ENCODE measurements at regions not wholly inside any gene's neighbourhood (a gene's known extent, or its start where the extent isn't known, plus 50 kb on each side); places are given as distances from the start of the nearest gene placed in this dataset.

DNA sequence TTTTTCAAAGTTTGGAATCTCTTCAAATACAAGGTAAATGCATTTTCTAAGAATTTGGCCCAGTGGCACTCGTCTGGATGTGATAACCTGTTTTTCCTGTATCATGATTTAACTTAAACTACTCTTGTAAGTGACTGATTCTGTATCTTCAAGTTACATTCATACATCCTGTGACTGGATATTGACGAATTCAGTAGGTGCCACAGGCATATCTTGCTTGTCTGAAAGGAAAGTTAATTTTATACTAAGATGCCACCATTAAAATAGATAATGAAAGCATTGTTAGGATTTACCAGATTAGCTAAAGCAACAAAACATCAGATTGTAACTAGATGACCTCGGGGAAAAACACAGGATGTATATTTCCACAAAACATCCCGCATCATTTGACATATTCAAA is 175.3 kb upstream of the ZNF608 start:
- peaks cover 5% of the 10 kb centered on the region for H3K79me2 ChIP-seq (ENCODE audit: low read depth)
- no peak overlapping the region for H3K4me3 Mint-ChIP-seq
- H3K4me1 Mint-ChIP-seq = no peaks in the 10 kb centered on the region
- peaks cover 62% of the 10 kb centered on the region for H3F3A ChIP-seq (ENCODE audit: low read depth)
- H3K36me3 Mint-ChIP-seq = peaks cover 6% of the 10 kb centered on the region
- no peak for DNase-seq (ENCODE audit: low spot score)
- no peak overlapping the region for H3K27ac Mint-ChIP-seq
- H3K4me3 ChIP-seq = no peak overlapping the region
- peak overlapping the region; percentile 97 for H3K27ac ChIP-seq
- H3K27me3 ChIP-seq = no peaks in the 10 kb centered on the region
- H3K4me1 ChIP-seq = peaks cover 61% of the 10 kb centered on the region
- H4K20me1 ChIP-seq (ENCODE audit: low read depth) = no peaks in the 10 kb centered on the region
- no peak overlapping the region for H2AFZ ChIP-seq (replicated peaks)
- H3K9me3 ChIP-seq (ENCODE audit: low read depth) = no peaks in the 10 kb centered on the region
- peak overlapping the region; percentile 70 for H3K4me2 ChIP-seq
- H3K9ac ChIP-seq = no peak overlapping the region
- no peaks in the 10 kb centered on the region for H3K27me3 Mint-ChIP-seq (ENCODE audit: insufficient read depth, low read depth)
- H3K9me3 Mint-ChIP-seq = peaks cover 10% of the 10 kb centered on the region
- no peaks in the 10 kb centered on the region for H3K36me3 ChIP-seq
- no peak for TF ChIP-seq EZH2phosphoT487 (IDR thresholded peaks at IDR 0.05)
- TF ChIP-seq, protein P1, sequence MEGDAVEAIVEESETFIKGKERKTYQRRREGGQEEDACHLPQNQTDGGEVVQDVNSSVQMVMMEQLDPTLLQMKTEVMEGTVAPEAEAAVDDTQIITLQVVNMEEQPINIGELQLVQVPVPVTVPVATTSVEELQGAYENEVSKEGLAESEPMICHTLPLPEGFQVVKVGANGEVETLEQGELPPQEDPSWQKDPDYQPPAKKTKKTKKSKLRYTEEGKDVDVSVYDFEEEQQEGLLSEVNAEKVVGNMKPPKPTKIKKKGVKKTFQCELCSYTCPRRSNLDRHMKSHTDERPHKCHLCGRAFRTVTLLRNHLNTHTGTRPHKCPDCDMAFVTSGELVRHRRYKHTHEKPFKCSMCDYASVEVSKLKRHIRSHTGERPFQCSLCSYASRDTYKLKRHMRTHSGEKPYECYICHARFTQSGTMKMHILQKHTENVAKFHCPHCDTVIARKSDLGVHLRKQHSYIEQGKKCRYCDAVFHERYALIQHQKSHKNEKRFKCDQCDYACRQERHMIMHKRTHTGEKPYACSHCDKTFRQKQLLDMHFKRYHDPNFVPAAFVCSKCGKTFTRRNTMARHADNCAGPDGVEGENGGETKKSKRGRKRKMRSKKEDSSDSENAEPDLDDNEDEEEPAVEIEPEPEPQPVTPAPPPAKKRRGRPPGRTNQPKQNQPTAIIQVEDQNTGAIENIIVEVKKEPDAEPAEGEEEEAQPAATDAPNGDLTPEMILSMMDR (IDR thresholded peaks at IDR 0.05) = no peak
- no peak for TF ChIP-seq EZH2 (IDR thresholded peaks at IDR 0.05)

DNA sequence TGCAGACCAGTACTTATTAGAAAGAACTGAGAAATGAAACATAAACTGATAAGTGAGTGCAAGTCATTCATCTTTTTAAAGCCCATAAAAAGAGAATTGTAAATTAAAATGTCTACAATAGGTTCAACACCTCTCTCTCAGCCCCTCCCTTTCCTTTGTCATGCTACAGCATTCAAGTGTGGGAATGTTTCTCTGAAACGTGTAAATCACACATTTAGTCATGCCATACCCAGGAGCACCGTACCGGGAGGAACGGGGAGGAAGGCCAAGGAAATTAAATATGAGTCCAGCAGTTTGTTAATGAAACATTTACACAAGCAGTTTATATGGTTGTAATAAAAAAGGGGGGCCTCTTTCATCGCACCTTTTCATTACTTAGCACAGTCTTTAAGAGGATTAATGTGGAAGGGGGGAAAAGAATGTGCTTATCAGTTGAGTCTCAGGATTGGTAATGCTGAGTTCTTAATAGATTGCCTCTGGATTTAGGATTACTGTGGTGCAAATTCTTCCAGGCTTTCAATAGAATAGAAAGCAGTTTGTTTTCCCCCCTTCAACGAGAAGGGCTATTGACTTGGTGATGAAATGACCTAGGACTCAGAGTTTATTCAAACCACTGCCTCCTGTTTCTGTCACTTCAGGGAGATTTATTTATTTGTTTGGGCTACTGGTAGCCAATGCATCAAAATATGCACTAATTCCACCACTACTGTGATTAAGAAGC is 176.0 kb upstream of the ZNF608 start:
- H3K36me3 Mint-ChIP-seq = peaks cover 7% of the 10 kb centered on the region
- no peak overlapping the region for H3K4me3 Mint-ChIP-seq
- peak overlapping the region; percentile 70 for H3K4me2 ChIP-seq
- peak overlapping the region; percentile 97 for H3K27ac ChIP-seq
- peak; percentile 79 for DNase-seq (ENCODE audit: low spot score)
- H3K4me1 ChIP-seq = peaks cover 61% of the 10 kb centered on the region
- no peaks in the 10 kb centered on the region for H3K27me3 Mint-ChIP-seq (ENCODE audit: insufficient read depth, low read depth)
- H4K20me1 ChIP-seq (ENCODE audit: low read depth) = no peaks in the 10 kb centered on the region
- H3K9me3 Mint-ChIP-seq = peaks cover 7% of the 10 kb centered on the region
- H3K4me1 Mint-ChIP-seq = no peaks in the 10 kb centered on the region
- no peaks in the 10 kb centered on the region for H3K27me3 ChIP-seq
- H3K27ac Mint-ChIP-seq = no peak overlapping the region
- H2AFZ ChIP-seq (replicated peaks) = no peak overlapping the region
- H3K9ac ChIP-seq = no peak overlapping the region
- no peaks in the 10 kb centered on the region for H3K36me3 ChIP-seq
- no peaks in the 10 kb centered on the region for H3K9me3 ChIP-seq (ENCODE audit: low read depth)
- TF ChIP-seq EZH2phosphoT487 (IDR thresholded peaks at IDR 0.05) (no peak), EZH2 (IDR thresholded peaks at IDR 0.05) (no peak)
- TF ChIP-seq, protein P1 (IDR thresholded peaks at IDR 0.05) = no peak
- peak overlapping the region; percentile 13 for H3K4me3 ChIP-seq
- H3K79me2 ChIP-seq (ENCODE audit: low read depth) = peaks cover 5% of the 10 kb centered on the region
- H3F3A ChIP-seq (ENCODE audit: low read depth) = peaks cover 62% of the 10 kb centered on the region

DNA sequence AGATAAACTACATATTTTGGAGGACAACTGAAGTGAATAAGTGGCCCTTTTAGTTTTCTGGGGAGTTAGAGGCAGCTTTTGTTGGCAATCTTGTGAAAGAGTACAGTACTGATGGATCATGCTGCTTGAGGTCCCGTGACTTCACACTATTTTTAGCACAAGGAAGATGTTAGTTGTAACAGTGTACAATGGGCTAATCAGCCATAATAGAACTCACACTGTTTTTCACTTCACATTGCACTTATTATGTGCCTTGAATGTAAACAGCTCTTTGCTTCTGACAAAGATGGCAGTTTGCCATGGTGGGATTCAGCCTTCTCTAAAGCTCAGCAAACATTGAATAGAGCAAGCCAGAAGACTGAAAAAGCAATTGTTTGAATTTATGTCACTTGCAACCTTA is 176.7 kb upstream of the ZNF608 start:
- H3K9ac ChIP-seq = no peak overlapping the region
- H3K27ac Mint-ChIP-seq = no peak overlapping the region
- peak overlapping the region; percentile 13 for H3K4me3 ChIP-seq
- H4K20me1 ChIP-seq (ENCODE audit: low read depth) = no peaks in the 10 kb centered on the region
- no peaks in the 10 kb centered on the region for H3K9me3 ChIP-seq (ENCODE audit: low read depth)
- peaks cover 12% of the 10 kb centered on the region for H3K9me3 Mint-ChIP-seq
- H3K4me1 ChIP-seq = peaks cover 61% of the 10 kb centered on the region
- peak overlapping the region; percentile 97 for H3K27ac ChIP-seq
- peaks cover 9% of the 10 kb centered on the region for H3K36me3 Mint-ChIP-seq
- H3K4me3 Mint-ChIP-seq = no peak overlapping the region
- H3K79me2 ChIP-seq (ENCODE audit: low read depth) = peaks cover 5% of the 10 kb centered on the region
- H3K27me3 ChIP-seq = no peaks in the 10 kb centered on the region
- peak; percentile 18 for DNase-seq (ENCODE audit: low spot score)
- TF ChIP-seq EZH2 (IDR thresholded peaks at IDR 0.05) = no peak
- no peak for TF ChIP-seq EZH2phosphoT487 (IDR thresholded peaks at IDR 0.05)
- TF ChIP-seq, protein P1 (IDR thresholded peaks at IDR 0.05) = no peak
- H3K4me2 ChIP-seq = peak overlapping the region; percentile 70
- peaks cover 62% of the 10 kb centered on the region for H3F3A ChIP-seq (ENCODE audit: low read depth)
- no peaks in the 10 kb centered on the region for H3K4me1 Mint-ChIP-seq
- no peaks in the 10 kb centered on the region for H3K27me3 Mint-ChIP-seq (ENCODE audit: insufficient read depth, low read depth)
- H2AFZ ChIP-seq (replicated peaks) = no peak overlapping the region
- H3K36me3 ChIP-seq = no peaks in the 10 kb centered on the region
